CD4-positive, alpha-beta T cell (primary cell): ENCODE measurements at regions not wholly inside any gene's neighbourhood (a gene's known extent, or its start where the extent isn't known, plus 50 kb on each side); places are given as distances from the start of the nearest gene placed in this dataset.

ENCODE experiments used
- ATAC-seq: fragments of 200-7000 bp; cut with Tn5 transposase; one replicate; pipeline ENCODE4 v1.10.0; 2022; ENCODE audit warnings: mild to moderate bottlenecking; ENCODE audit not compliant: poor library complexity
- CTCF ChIA-PET: fragments of 350-600 bp; sonication (Branson Sonifier 250); formaldehyde crosslinking; loops from one replicate; lab custom pipeline; 2021; ENCODE audit warnings: antibody characterized with exemption, inconsistent platforms; lab: Charles Lee
- POLR2A ChIA-PET: fragments of 350-600 bp; sonication (Branson Sonifier 250); formaldehyde crosslinking; loops from one replicate; lab custom pipeline; 2021; ENCODE audit warnings: antibody characterized with exemption, inconsistent platforms; lab: Charles Lee
- DNase-seq, 14 experiments: peaks; one replicate each; pipeline ENCODE4 v3.0.0-alpha.2; 2013 to 2020; ENCODE audit warnings: mixed read lengths in 2 of 14
- H3K27ac ChIP-seq, 2 donors: one replicate each; pipeline versions ENCODE4 v1.5.1 to v1.7.0; 2013; ENCODE audit warnings: low read length in 2 of 2, low read depth in 1 of 2, mild to moderate bottlenecking in 1 of 2
- H3K27me3 ChIP-seq, 2 experiments: 1 replicate in 1 of 2; 2 replicates in 1 of 2; pipeline versions ENCODE4 v1.6.1 to v1.7.0; 2013; ENCODE audit warnings: low read length in 2 of 2, control low read depth in 1 of 2, mild to moderate bottlenecking in 1 of 2, moderate library complexity in 1 of 2; ENCODE audit not compliant: insufficient read depth in 2 of 2, control insufficient read depth in 1 of 2
- H3K36me3 ChIP-seq: one replicate; pipeline ENCODE4 v1.6.1; 2013; ENCODE audit warnings: low read length, control low read depth; ENCODE audit not compliant: insufficient read depth
- H3K4me1 ChIP-seq: one replicate; pipeline ENCODE4 v1.6.1; 2013; ENCODE audit warnings: low read length, control low read depth; ENCODE audit not compliant: insufficient read depth
- H3K4me3 ChIP-seq: one replicate; pipeline ENCODE4 v1.5.1; 2013; ENCODE audit warnings: mild to moderate bottlenecking, low read length, moderate library complexity
- H3K9me3 ChIP-seq, 2 experiments: 1 replicate in 1 of 2; 2 replicates in 1 of 2; pipeline versions ENCODE4 v1.6.1 to v1.7.0; 2013; ENCODE audit warnings: low read length in 2 of 2, mild to moderate bottlenecking in 2 of 2, control low read depth in 1 of 2, moderate library complexity in 1 of 2; ENCODE audit not compliant: control insufficient read depth in 1 of 2, insufficient read depth in 1 of 2
- H3K27ac Mint-ChIP-seq: one replicate; pipeline ENCODE4 v1.8.0; 2020; ENCODE audit warnings: mixed read lengths
- H3K27me3 Mint-ChIP-seq: one replicate; pipeline ENCODE4 v1.8.0; 2021; ENCODE audit warnings: mixed read lengths
- H3K36me3 Mint-ChIP-seq: one replicate; pipeline ENCODE4 v1.8.0; 2021; ENCODE audit warnings: low read depth, mixed read lengths
- H3K4me1 Mint-ChIP-seq: one replicate; pipeline ENCODE4 v1.8.0; 2021; ENCODE audit warnings: low read depth, mixed read lengths
- H3K4me3 Mint-ChIP-seq: one replicate; pipeline ENCODE4 v1.8.0; 2020; ENCODE audit warnings: mild to moderate bottlenecking, mixed read lengths
- H3K9me3 Mint-ChIP-seq: one replicate; pipeline ENCODE4 v1.8.0; 2020; ENCODE audit warnings: mixed read lengths
- CTCF ChIP-seq: fragments of 200-600 bp; IDR thresholded peaks from one replicate; pipeline ENCODE4 v1.8.0; 2022; ENCODE audit warnings: antibody characterized with exemption, mild to moderate bottlenecking
- intact Hi-C, 2 experiments: fragments of 100-400 bp; cut with DNase I in 1 of 2; cut with micrococcal nuclease in 1 of 2; formaldehyde crosslinking; loops; one replicate each; pipeline versions ENCODE4 v1.15.1 to v1.9.0; 2023 to 2025; cut with DNase I, micrococcal nuclease

GRCh38 chr4:124321364-124321763 is 391.2 kb downstream of the ANKRD50 start:
- intact Hi-C loops = loop anchor here in 1 of 2 experiments (5.0 kb wide), 1 partner anchor 1564 kb away; no protein-coding TSS in a partner anchor
- ChIA-PET CTCF (no interaction called here), POLR2A (no interaction called here)
- no peaks in the 10 kb centered on the region for H3K27me3 ChIP-seq
- no peak for ATAC-seq
- H3K9me3 ChIP-seq = no peaks in the 10 kb centered on the region
- DNase-seq = no peak
- H3K36me3 ChIP-seq = no peaks in the 10 kb centered on the region
- Mint-ChIP-seq H3K4me3 (no peak overlapping the region), H3K9me3 (no peaks in the 10 kb centered on the region), H3K27me3 (no peaks in the 10 kb centered on the region), H3K36me3 (no peaks in the 10 kb centered on the region), H3K4me1 (no peaks in the 10 kb centered on the region), H3K27ac (no peak overlapping the region)
- no peak overlapping the region for H3K27ac ChIP-seq
- H3K4me1 ChIP-seq = no peaks in the 10 kb centered on the region
- no peak for TF ChIP-seq CTCF
- no peak overlapping the region for H3K4me3 ChIP-seq

- POLR2A ChIA-PET = no interaction called here
- no peaks in the 10 kb centered on the region for H3K36me3 ChIP-seq
- peak; percentile 67 for TF ChIP-seq CTCF
- peak in 3 of 14 experiments; percentile 18 to 21 (median 20) for DNase-seq
- H3K4me3 ChIP-seq = no peak overlapping the region
- H3K27ac Mint-ChIP-seq = no peak overlapping the region
- no peaks in the 10 kb centered on the region for H3K4me1 Mint-ChIP-seq
- H3K27ac ChIP-seq = no peak overlapping the region
- no peaks in the 10 kb centered on the region for H3K9me3 ChIP-seq
- CTCF ChIA-PET = no interaction called here
- no peaks in the 10 kb centered on the region for H3K9me3 Mint-ChIP-seq
- H3K4me3 Mint-ChIP-seq = no peak overlapping the region
- intact Hi-C loops = loop anchor here (2.0 to 5.0 kb wide), 3 partner anchors 934 to 1565 kb away; no protein-coding TSS in a partner anchor
- no peaks in the 10 kb centered on the region for H3K36me3 Mint-ChIP-seq
- ATAC-seq = no peak
- no peaks in the 10 kb centered on the region for H3K4me1 ChIP-seq
- H3K27me3 ChIP-seq = no peaks in the 10 kb centered on the region
- no peaks in the 10 kb centered on the region for H3K27me3 Mint-ChIP-seq
These were observed 390.1 kb downstream of the ANKRD50 start for GRCh38 chr4:124322234-124323065.

GRCh38 chr4:124325690-124326089 is 386.8 kb downstream of the ANKRD50 start:
- CTCF ChIA-PET = no interaction called here

More at GRCh38 chr4:124325690-124326089, 386.8 kb downstream of the ANKRD50 start:
- no peaks in the 10 kb centered on the region for H3K4me1 Mint-ChIP-seq
- no peaks in the 10 kb centered on the region for H3K9me3 Mint-ChIP-seq
- no peak for ATAC-seq
- H3K4me1 ChIP-seq = no peaks in the 10 kb centered on the region
- intact Hi-C loops = no loop called here
- no peaks in the 10 kb centered on the region for H3K36me3 ChIP-seq
- POLR2A ChIA-PET = no interaction called here
- no peak for TF ChIP-seq CTCF
- no peak overlapping the region for H3K27ac Mint-ChIP-seq
- H3K27me3 ChIP-seq = no peaks in the 10 kb centered on the region
- no peaks in the 10 kb centered on the region for H3K27me3 Mint-ChIP-seq
- no peaks in the 10 kb centered on the region for H3K9me3 ChIP-seq
- H3K27ac ChIP-seq = no peak overlapping the region
- no peak for DNase-seq
- H3K4me3 ChIP-seq = no peak overlapping the region
- no peak overlapping the region for H3K4me3 Mint-ChIP-seq
- H3K36me3 Mint-ChIP-seq = no peaks in the 10 kb centered on the region
